Epithelial cell of proximal tubule (primary cell): ENCODE measurements at regions not wholly inside any gene's neighbourhood (a gene's known extent, or its start where the extent isn't known, plus 50 kb on each side); places are given as distances from the start of the nearest gene placed in this dataset.

Experiments used
- DNase-seq: peaks from one replicate; pipeline ENCODE4 v3.0.0-alpha.2; 2011; ENCODE audit warnings: low read depth
- H3K4me3 ChIP-seq: 2 replicates; pipeline ENCODE4 v1.5.1; 2011; ENCODE audit warnings: low read depth, mild to moderate bottlenecking, low read length
- CTCF ChIP-seq: conservative IDR thresholded peaks from 2 replicates; pipeline ENCODE4 v1.5.1; 2012; ENCODE audit warnings: low read depth, mild to moderate bottlenecking, low read length

GRCh38 chr11:109968299-109968698, 124.9 kb upstream of the ZC3H12C start:
- TF ChIP-seq CTCF = no peak
- DNase-seq = no peak
- H3K4me3 ChIP-seq = no peak overlapping the region

- DNase-seq = no peak
- no peak overlapping the region for H3K4me3 ChIP-seq
- no peak for TF ChIP-seq CTCF
Observed at GRCh38 chr11:109968781-109969180, 124.4 kb upstream of the ZC3H12C start.

- H3K4me3 ChIP-seq = no peak overlapping the region
- no peak for DNase-seq
- TF ChIP-seq CTCF = no peak
Observed at GRCh38 chr11:109970516-109971183, 122.5 kb upstream of the ZC3H12C start.

- DNase-seq = no peak
Observed at GRCh38 chr11:109971184-109971523, 122.0 kb upstream of the ZC3H12C start.

GRCh38 chr11:109972181-109972715, 120.9 kb upstream of the ZC3H12C start:
- TF ChIP-seq CTCF = no peak
- no peak for DNase-seq
- H3K4me3 ChIP-seq = no peak overlapping the region

More at GRCh38 chr11:109971184-109971523, 122.0 kb upstream of the ZC3H12C start:
- no peak for TF ChIP-seq CTCF
- H3K4me3 ChIP-seq = no peak overlapping the region

GRCh38 chr11:109972939-109973338, 120.3 kb upstream of the ZC3H12C start:
- DNase-seq = no peak
- no peak overlapping the region for H3K4me3 ChIP-seq
- TF ChIP-seq CTCF = no peak

GRCh38 chr11:109973486-109973885, 119.7 kb upstream of the ZC3H12C start:
- no peak overlapping the region for H3K4me3 ChIP-seq

More at GRCh38 chr11:109973486-109973885, 119.7 kb upstream of the ZC3H12C start:
- TF ChIP-seq CTCF = no peak
- no peak for DNase-seq
